Keratinocyte (primary cell): ENCODE measurements at regions not wholly inside any gene's neighbourhood (a gene's known extent, or its start where the extent isn't known, plus 50 kb on each side); places are given as distances from the start of the nearest gene placed in this dataset.

Experiments used
- DNase-seq: peaks from one replicate; pipeline ENCODE4 v3.0.0-alpha.2; 2011; ENCODE audit warnings: low read depth, missing footprints, low spot score
- FAIRE-seq: peaks from 2 replicates; lab custom pipeline; 2011; peaks lifted over from hg19 to GRCh38; lab: Jason Lieb, UNC
- H2AFZ ChIP-seq: 2 replicates; pipeline ENCODE4 v1.6.0; 2012; ENCODE audit warnings: low read length, control low read depth, inconsistent platforms; ENCODE audit not compliant: control insufficient read depth
- H3K27ac ChIP-seq: 2 replicates; pipeline ENCODE4 v1.5.1; 2011; ENCODE audit warnings: low read length; ENCODE audit not compliant: control insufficient read depth, insufficient read depth
- H3K27me3 ChIP-seq: 3 replicates; pipeline ENCODE4 v1.6.0; 2011; ENCODE audit warnings: low read length; ENCODE audit not compliant: control insufficient read depth, insufficient read depth; ENCODE audit errors: extremely low read depth
- H3K36me3 ChIP-seq, 2 experiments: 2 replicates in 1 of 2; 3 replicates in 1 of 2; pipeline ENCODE4 v1.5.1; 2011; ENCODE audit warnings: low read length in 2 of 2, mild to moderate bottlenecking in 1 of 2; ENCODE audit not compliant: control insufficient read depth in 2 of 2, insufficient read depth in 2 of 2; ENCODE audit errors: extremely low read depth in 1 of 2
- H3K4me1 ChIP-seq: 3 replicates; pipeline ENCODE4 v1.5.1; 2011; ENCODE audit warnings: low read length; ENCODE audit not compliant: control insufficient read depth, insufficient read depth; ENCODE audit errors: extremely low read depth
- H3K4me2 ChIP-seq: 3 replicates; pipeline ENCODE4 v1.6.0; 2011; ENCODE audit warnings: low read depth, low read length; ENCODE audit not compliant: control insufficient read depth, insufficient read depth; ENCODE audit errors: extremely low read depth
- H3K4me3 ChIP-seq, 3 experiments: fragments of 200-600 bp in 1 of 3; sonication (generic) in 1 of 3; 2 replicates in 2 of 3; 3 replicates in 1 of 3; pipeline ENCODE4 v1.5.1; 2011 to 2016; ENCODE audit warnings: low read length in 3 of 3, mild to moderate bottlenecking in 3 of 3, control low read depth in 2 of 3, inconsistent platforms in 1 of 3, low read depth in 1 of 3, mixed read lengths in 1 of 3, mixed run types in 1 of 3, moderate library complexity in 1 of 3; ENCODE audit not compliant: control insufficient read depth in 2 of 3, insufficient read depth in 2 of 3; ENCODE audit errors: extremely low read depth in 1 of 3
- H3K79me2 ChIP-seq: 2 replicates; pipeline ENCODE4 v1.6.0; 2012; ENCODE audit warnings: low read length; ENCODE audit not compliant: control insufficient read depth, insufficient read depth
- H3K9ac ChIP-seq: 3 replicates; pipeline ENCODE4 v1.6.0; 2011; ENCODE audit warnings: low read length; ENCODE audit not compliant: control insufficient read depth, insufficient read depth; ENCODE audit errors: extremely low read depth
- H3K9me1 ChIP-seq: 3 replicates; pipeline ENCODE4 v1.6.0; 2011; ENCODE audit warnings: low read length; ENCODE audit not compliant: control insufficient read depth, insufficient read depth; ENCODE audit errors: extremely low read depth
- H3K9me3 ChIP-seq: 2 replicates; pipeline ENCODE4 v1.5.1; 2012; ENCODE audit warnings: low read depth, low read length; ENCODE audit not compliant: control insufficient read depth
- H4K20me1 ChIP-seq: 3 replicates; pipeline ENCODE4 v1.6.0; 2011; ENCODE audit warnings: low read length; ENCODE audit not compliant: control insufficient read depth, insufficient read depth; ENCODE audit errors: extremely low read depth
- CTCF ChIP-seq, 3 experiments: IDR thresholded peaks in 1 of 3; conservative IDR thresholded peaks in 1 of 3; optimal IDR thresholded peaks in 1 of 3; 2 replicates in 2 of 3; 3 replicates in 1 of 3; pipeline versions ENCODE3 to v1.5.1; 2011; ENCODE audit warnings: low read length in 3 of 3, mild to moderate bottlenecking in 3 of 3, moderate library complexity in 2 of 3, control low read depth in 1 of 3, inconsistent platforms in 1 of 3; ENCODE audit not compliant: insufficient read depth in 2 of 3; ENCODE audit errors: extremely low read depth in 1 of 3
- EZH2 ChIP-seq: IDR thresholded peaks from one replicate; pipeline ENCODE4 v1.6.1; 2012; ENCODE audit warnings: inconsistent platforms, mild to moderate bottlenecking, low read length, moderate library complexity
- dilution Hi-C: fragments of 300-500 bp; cut with MboI; formaldehyde crosslinking; loops from one replicate; pipeline ENCODE4 v1.7.0; 2020; ENCODE audit warnings: low sequenced_read_pairs; ENCODE audit not compliant: extremely low pct_ligation_motif_present

GRCh38 chr13:106302011-106302410 is 233.5 kb downstream of the EFNB2 start:
- no peak for TF ChIP-seq EZH2
- TF ChIP-seq CTCF (optimal IDR thresholded peaks at IDR 0.05 in 1 of 3, IDR thresholded peaks at IDR 0.05 in 1 of 3, conservative IDR thresholded peaks at IDR 0.05 in 1 of 3; ENCODE audit: extremely low read depth in 1 of 3, insufficient read depth in 2 of 3, low read length in 3 of 3) = no peak
- FAIRE-seq (peak; percentile 92), DNase-seq (no peak)
- Histone ChIP-seq H3K9ac (no peak overlapping the region), H3K4me3 (no peak overlapping the region), H3K27me3 (no peaks in the 10 kb centered on the region), H3K9me1 (no peaks in the 10 kb centered on the region), H2AFZ (no peak overlapping the region), H3K4me1 (no peaks in the 10 kb centered on the region), H3K27ac (no peak overlapping the region), H4K20me1 (no peaks in the 10 kb centered on the region), H3K4me2 (no peak overlapping the region), H3K9me3 (no peaks in the 10 kb centered on the region), H3K79me2 (no peaks in the 10 kb centered on the region), H3K36me3 (no peaks in the 10 kb centered on the region)
- dilution Hi-C loops = no loop called here

GRCh38 chr13:106299621-106300020 is 235.8 kb downstream of the EFNB2 start:
- H3K9ac ChIP-seq = no peak overlapping the region
- no peak overlapping the region for H3K27ac ChIP-seq
- no peak for DNase-seq
- H3K27me3 ChIP-seq = no peaks in the 10 kb centered on the region
- no peaks in the 10 kb centered on the region for H3K9me1 ChIP-seq
- H2AFZ ChIP-seq = no peak overlapping the region
- no peaks in the 10 kb centered on the region for H4K20me1 ChIP-seq
- no peak overlapping the region for H3K4me2 ChIP-seq
- H3K4me1 ChIP-seq = no peaks in the 10 kb centered on the region
- FAIRE-seq = no peak
- H3K9me3 ChIP-seq = no peaks in the 10 kb centered on the region
- TF ChIP-seq CTCF (optimal IDR thresholded peaks at IDR 0.05 in 1 of 3, IDR thresholded peaks at IDR 0.05 in 1 of 3, conservative IDR thresholded peaks at IDR 0.05 in 1 of 3; ENCODE audit: extremely low read depth in 1 of 3, insufficient read depth in 2 of 3, low read length in 3 of 3) = no peak
- TF ChIP-seq EZH2 = no peak
- H3K4me3 ChIP-seq = no peak overlapping the region
- H3K79me2 ChIP-seq = no peaks in the 10 kb centered on the region
- no peaks in the 10 kb centered on the region for H3K36me3 ChIP-seq
- dilution Hi-C loops = no loop called here
